MM.1S (cell line): ENCODE measurements at regions not wholly inside any gene's neighbourhood (a gene's known extent, or its start where the extent isn't known, plus 50 kb on each side); places are given as distances from the start of the nearest gene placed in this dataset.

ENCODE experiments used
- DNase-seq: peaks from one replicate; pipeline ENCODE4 v3.0.0-alpha.2; 2015
- H2AFZ ChIP-seq: fragments of 300-600 bp; sonication (generic); 2 replicates; pipeline ENCODE4 v1.6.0; 2016; ENCODE audit warnings: antibody characterized with exemption, low read length
- H3F3A ChIP-seq: fragments of 300-600 bp; sonication (generic); 2 replicates; pipeline ENCODE4 v1.6.1; 2016; ENCODE audit warnings: mild to moderate bottlenecking, antibody characterized with exemption, low read length, moderate library complexity, mixed read lengths; ENCODE audit not compliant: insufficient read depth
- H3K27ac ChIP-seq: fragments of 300-600 bp; sonication (generic); 2 replicates; pipeline ENCODE4 v1.5.1; 2016; ENCODE audit warnings: mild to moderate bottlenecking, low read length
- H3K27me3 ChIP-seq: fragments of 300-600 bp; sonication (generic); replicated peaks from 2 replicates; pipeline ENCODE4 v1.6.0; 2016; ENCODE audit warnings: low read length; ENCODE audit not compliant: insufficient read depth
- H3K36me3 ChIP-seq: fragments of 300-600 bp; sonication (generic); replicated peaks from 2 replicates; pipeline ENCODE4 v1.6.1; 2016; ENCODE audit warnings: mild to moderate bottlenecking, low read length, mixed read lengths; ENCODE audit not compliant: insufficient read depth
- H3K4me1 ChIP-seq: fragments of 300-600 bp; sonication (generic); 2 replicates; pipeline ENCODE4 v1.6.1; 2016; ENCODE audit warnings: low read length, mixed read lengths
- H3K4me2 ChIP-seq: fragments of 300-600 bp; sonication (generic); 2 replicates; pipeline ENCODE4 v1.6.0; 2016; ENCODE audit warnings: low read depth, low read length
- H3K4me3 ChIP-seq: fragments of 300-600 bp; sonication (generic); 2 replicates; pipeline ENCODE4 v1.5.1; 2016; ENCODE audit warnings: low read length, mixed read lengths
- H3K79me2 ChIP-seq: fragments of 300-600 bp; sonication (generic); 2 replicates; pipeline ENCODE4 v1.6.1; 2016; ENCODE audit warnings: mixed run types, low read length, mixed read lengths
- H3K9ac ChIP-seq: fragments of 300-600 bp; sonication (generic); 2 replicates; pipeline ENCODE4 v1.6.1; 2016; ENCODE audit warnings: low read length, mixed read lengths
- H3K9me2 ChIP-seq: fragments of 300-600 bp; sonication (generic); replicated peaks from 2 replicates; pipeline ENCODE4 v1.6.1; 2016; ENCODE audit warnings: mild to moderate bottlenecking, low read length, mixed read lengths; ENCODE audit not compliant: insufficient read depth
- H3K9me3 ChIP-seq: fragments of 300-600 bp; sonication (generic); replicated peaks from 2 replicates; pipeline ENCODE4 v1.6.1; 2016; ENCODE audit warnings: mild to moderate bottlenecking, low read length, mixed read lengths; ENCODE audit not compliant: insufficient read depth
- H4K20me1 ChIP-seq: fragments of 300-600 bp; sonication (generic); 2 replicates; pipeline ENCODE4 v1.6.1; 2016; ENCODE audit warnings: mild to moderate bottlenecking, low read length, moderate library complexity, mixed read lengths; ENCODE audit not compliant: insufficient read depth
- CTCF ChIP-seq: fragments of 300-600 bp; sonication (generic); IDR thresholded peaks from 2 replicates; pipeline ENCODE4 v1.5.1; 2016; ENCODE audit warnings: antibody characterized with exemption, low read length, mixed read lengths
- EZH2 ChIP-seq: fragments of 300-600 bp; sonication (generic); optimal IDR thresholded peaks from 2 replicates; pipeline ENCODE3; 2017; ENCODE audit warnings: low read depth, mild to moderate bottlenecking, antibody characterized with exemption, low read length, mixed read lengths
- EZH2phosphoT487 ChIP-seq: fragments of 300-600 bp; sonication (generic); IDR thresholded peaks from 2 replicates; pipeline ENCODE4 v1.6.1; 2018; ENCODE audit warnings: antibody characterized with exemption, low read length

- peaks cover 11% of the 10 kb centered on the region for H3K4me1 ChIP-seq
- no peak overlapping the region for H3K4me3 ChIP-seq
- TF ChIP-seq CTCF, result no peak
- TF ChIP-seq EZH2phosphoT487, result no peak
- no peak overlapping the region for H2AFZ ChIP-seq
- H3K79me2 ChIP-seq, result no peaks in the 10 kb centered on the region
- DNase-seq, result no peak
- no peaks in the 10 kb centered on the region for H3F3A ChIP-seq
- no peaks in the 10 kb centered on the region for H4K20me1 ChIP-seq
- H3K9me3 ChIP-seq, result no peaks in the 10 kb centered on the region
- no peaks in the 10 kb centered on the region for H3K9me2 ChIP-seq
- no peak overlapping the region for H3K27ac ChIP-seq
- no peak overlapping the region for H3K9ac ChIP-seq
- H3K27me3 ChIP-seq, result no peaks in the 10 kb centered on the region
- H3K4me2 ChIP-seq, result no peak overlapping the region
- no peaks in the 10 kb centered on the region for H3K36me3 ChIP-seq
These were observed 197.8 kb downstream of the ETS1 start for GRCh38 chr11:128389461-128389976.

GRCh38 chr11:128388206-128388815 lies 199.0 kb downstream of the ETS1 start:
- Histone ChIP-seq H3K9me3 (no peaks in the 10 kb centered on the region), H3K79me2 (no peaks in the 10 kb centered on the region), H3K27me3 (no peaks in the 10 kb centered on the region), H3K4me2 (no peak overlapping the region), H3F3A (no peaks in the 10 kb centered on the region), H3K4me3 (no peak overlapping the region), H3K4me1 (peaks cover 11% of the 10 kb centered on the region), H2AFZ (no peak overlapping the region), H3K27ac (no peak overlapping the region), H4K20me1 (no peaks in the 10 kb centered on the region), H3K36me3 (no peaks in the 10 kb centered on the region), H3K9ac (no peak overlapping the region), H3K9me2 (no peaks in the 10 kb centered on the region)
- TF ChIP-seq EZH2 (no peak), CTCF (no peak), EZH2phosphoT487 (no peak)
- DNase-seq, result no peak

GRCh38 chr11:128379587-128380580 lies 207.5 kb downstream of the ETS1 start:
- Histone ChIP-seq H3K9me2 (no peaks in the 10 kb centered on the region), H3K27me3 (no peaks in the 10 kb centered on the region), H3K4me1 (no peaks in the 10 kb centered on the region), H3K4me2 (no peak overlapping the region), H3K4me3 (no peak overlapping the region), H3K9me3 (no peaks in the 10 kb centered on the region), H3K79me2 (no peaks in the 10 kb centered on the region), H3K36me3 (no peaks in the 10 kb centered on the region), H3K27ac (no peak overlapping the region), H3K9ac (no peak overlapping the region), H3F3A (no peaks in the 10 kb centered on the region), H4K20me1 (no peaks in the 10 kb centered on the region), H2AFZ (no peak overlapping the region)
- TF ChIP-seq EZH2 (no peak), EZH2phosphoT487 (no peak), CTCF (no peak)
- no peak for DNase-seq
